Endothelial cell of umbilical vein (primary cell): ENCODE measurements at regions not wholly inside any gene's neighbourhood (a gene's known extent, or its start where the extent isn't known, plus 50 kb on each side); places are given as distances from the start of the nearest gene placed in this dataset.

ENCODE experiments used
- BruUV-seq: library from RNA; stranded (reverse); fragments of 400-500 nt; replicated peaks from 2 replicates; lab custom pipeline; 2021; lab: Mats Ljungman, UMichigan
- CTCF ChIA-PET: fragments of 300-600, 350-600 bp; sonication (Branson Sonifier 250); formaldehyde crosslinking; loops from one replicate; lab custom pipeline; 2021; ENCODE audit warnings: antibody characterized with exemption, inconsistent platforms; lab: Charles Lee
- POLR2A ChIA-PET: fragments of 300-600, 350-600 bp; sonication (Branson Sonifier 250); formaldehyde crosslinking; loops from one replicate; lab custom pipeline; 2021; ENCODE audit warnings: antibody characterized with exemption, inconsistent platforms; lab: Charles Lee
- DNase-seq: peaks from one replicate; pipeline ENCODE4 v3.0.0-alpha.2; 2011; ENCODE audit warnings: low read depth, low spot score
- FAIRE-seq: peaks from 2 replicates; lab custom pipeline; 2011; peaks lifted over from hg19 to GRCh38; lab: Jason Lieb, UNC
- H2AFZ ChIP-seq: 2 replicates; pipeline ENCODE4 v1.6.0; 2012; ENCODE audit warnings: low read depth, low read length, control low read depth, inconsistent platforms
- H3K27ac ChIP-seq: 2 replicates; pipeline ENCODE4 v1.5.1; 2011; ENCODE audit warnings: low read depth, mild to moderate bottlenecking, control low read depth, low read length, moderate library complexity; ENCODE audit not compliant: insufficient read depth
- H3K27me3 ChIP-seq, 2 experiments: 2 replicates each; pipeline versions ENCODE4 v1.6.0 to v1.6.1; 2011; ENCODE audit warnings: low read length in 2 of 2, mixed read lengths in 1 of 2; ENCODE audit not compliant: control insufficient read depth in 2 of 2, insufficient read depth in 2 of 2
- H3K36me3 ChIP-seq, 2 experiments: 2 replicates in 1 of 2; 3 replicates in 1 of 2; pipeline ENCODE4 v1.5.1; 2011; ENCODE audit warnings: low read length in 2 of 2, mild to moderate bottlenecking in 1 of 2, moderate library complexity in 1 of 2; ENCODE audit not compliant: control insufficient read depth in 2 of 2, insufficient read depth in 2 of 2; ENCODE audit errors: extremely low read depth in 1 of 2
- H3K4me1 ChIP-seq: 3 replicates; pipeline ENCODE4 v1.5.1; 2011; ENCODE audit warnings: mild to moderate bottlenecking, low read length; ENCODE audit not compliant: control insufficient read depth, insufficient read depth; ENCODE audit errors: extremely low read depth
- H3K4me2 ChIP-seq: 2 replicates; pipeline ENCODE4 v1.6.1; 2011; ENCODE audit warnings: low read length, control low read depth, mixed read lengths; ENCODE audit not compliant: insufficient read depth
- H3K4me3 ChIP-seq, 3 experiments: fragments of 200-600 bp in 1 of 3; sonication (generic), shearing (Covaris generic) in 1 of 3; replicated peaks in 1 of 3; 2 replicates each; pipeline ENCODE4 v1.5.1; 2011 to 2016; ENCODE audit warnings: control low read depth in 3 of 3, low read length in 3 of 3, mild to moderate bottlenecking in 2 of 3, inconsistent platforms in 1 of 3, low read depth in 1 of 3, moderate library complexity in 1 of 3; ENCODE audit not compliant: insufficient read depth in 1 of 3
- H3K79me2 ChIP-seq: 2 replicates; pipeline ENCODE4 v1.6.0; 2012; ENCODE audit warnings: low read length, inconsistent platforms; ENCODE audit not compliant: control insufficient read depth, insufficient read depth
- H3K9ac ChIP-seq: replicated peaks from 2 replicates; pipeline ENCODE3; 2011; ENCODE audit warnings: low read length, control low read depth; ENCODE audit not compliant: insufficient read depth; ENCODE audit errors: extremely low read depth
- H3K9me1 ChIP-seq: replicated peaks from 3 replicates; pipeline ENCODE4 v1.6.0; 2011; ENCODE audit warnings: mild to moderate bottlenecking, low read length; ENCODE audit not compliant: control insufficient read depth, insufficient read depth; ENCODE audit errors: extremely low read depth
- H3K9me3 ChIP-seq: replicated peaks from 2 replicates; pipeline ENCODE4 v1.5.1; 2012; ENCODE audit warnings: low read length, inconsistent platforms; ENCODE audit not compliant: control insufficient read depth, insufficient read depth
- H4K20me1 ChIP-seq: replicated peaks from 2 replicates; pipeline ENCODE3; 2011; ENCODE audit warnings: mild to moderate bottlenecking, low read length; ENCODE audit not compliant: control insufficient read depth, insufficient read depth; ENCODE audit errors: extremely low read depth
- CTCF ChIP-seq, 2 donors: IDR thresholded peaks; 1 replicate in 1 of 2; 2 replicates in 1 of 2; pipeline ENCODE4 v1.5.1; 2011; ENCODE audit warnings: low read length in 2 of 2, mild to moderate bottlenecking in 2 of 2, moderate library complexity in 2 of 2, control low read depth in 1 of 2, inconsistent platforms in 1 of 2, low read depth in 1 of 2; ENCODE audit not compliant: insufficient read depth in 1 of 2; ENCODE audit errors: extremely low read depth in 1 of 2
- EZH2 ChIP-seq: IDR thresholded peaks from 2 replicates; pipeline ENCODE4 v1.6.1; 2012; ENCODE audit warnings: borderline replicate concordance, low read depth, mild to moderate bottlenecking, moderate library complexity, low read length, inconsistent platforms; ENCODE audit not compliant: severe bottlenecking
- FOS ChIP-seq: IDR thresholded peaks from 2 replicates; pipeline ENCODE4 v1.6.1; 2011; ENCODE audit warnings: mild to moderate bottlenecking, low read length, moderate library complexity, borderline replicate concordance; ENCODE audit not compliant: insufficient read depth
- GATA2 ChIP-seq: IDR thresholded peaks from 2 replicates; pipeline ENCODE4 v1.7.0; 2011; ENCODE audit warnings: low read depth, mild to moderate bottlenecking, moderate library complexity, mixed read lengths, low read length; ENCODE audit not compliant: insufficient read length, insufficient read depth
- JUN ChIP-seq: IDR thresholded peaks from 2 replicates; pipeline ENCODE4 v1.6.1; 2011; ENCODE audit warnings: borderline replicate concordance, low read depth; ENCODE audit not compliant: insufficient read length, insufficient read depth
- MAX ChIP-seq: IDR thresholded peaks from 2 replicates; pipeline ENCODE4 v1.6.1; 2011; ENCODE audit not compliant: insufficient read depth, insufficient read length
- MYC ChIP-seq: IDR thresholded peaks from one replicate; pipeline ENCODE4 v1.6.1; 2011; ENCODE audit warnings: mild to moderate bottlenecking, low read depth, low read length
- POLR2A ChIP-seq: IDR thresholded peaks from 2 replicates; pipeline ENCODE4 v1.6.1; 2012; ENCODE audit warnings: low read depth, mild to moderate bottlenecking, control low read depth, low read length
- POLR2AphosphoS5 ChIP-seq: IDR thresholded peaks from 2 replicates; pipeline ENCODE4 v1.6.1; 2012; ENCODE audit warnings: low read depth, mild to moderate bottlenecking, control low read depth, low read length, moderate library complexity; ENCODE audit not compliant: insufficient read depth
- dilution Hi-C: fragments of 300-500 bp; cut with MboI; formaldehyde crosslinking; loops from one replicate; pipeline ENCODE4 v1.15.0; 2019; ENCODE audit warnings: low sequenced_read_pairs; ENCODE audit not compliant: extremely low pct_ligation_motif_present
- intact Hi-C: fragments of 100-400 bp; cut with micrococcal nuclease; formaldehyde crosslinking; loops from one replicate; pipeline ENCODE4 v1.10.0; 2022

- Histone ChIP-seq H3K4me3 (no peak overlapping the region), H3K4me2 (no peak overlapping the region), H3K9me3 (no peaks in the 10 kb centered on the region), H3K79me2 (no peaks in the 10 kb centered on the region), H3K27me3 (no peaks in the 10 kb centered on the region), H3K9me1 (no peaks in the 10 kb centered on the region), H3K9ac (no peak overlapping the region), H2AFZ (no peak overlapping the region), H3K27ac (no peak overlapping the region), H4K20me1 (no peaks in the 10 kb centered on the region), H3K4me1 (no peaks in the 10 kb centered on the region), H3K36me3 (no peaks in the 10 kb centered on the region)
- DNase-seq (no peak), FAIRE-seq (no peak)
- ChIA-PET POLR2A (no interaction called here), CTCF (no interaction called here)
- TF ChIP-seq CTCF (IDR thresholded peaks at IDR 0.05; ENCODE audit: extremely low read depth in 1 of 2, insufficient read depth in 1 of 2, low read depth in 1 of 2, low read length in 2 of 2) (no peak), JUN (no peak)
- intact Hi-C loops (no loop called here), dilution Hi-C loops (no loop called here)
- BruUV-seq, result no TSS peak
Observed at GRCh38 chr2:136178941-136179601, 61.1 kb upstream of the CXCR4 start.

GRCh38 chr2:136175868-136176267, 57.9 kb upstream of the CXCR4 start:
- Histone ChIP-seq H3K4me3 (no peak overlapping the region), H3K27ac (no peak overlapping the region), H3K4me2 (no peak overlapping the region), H3K9ac (no peak overlapping the region), H3K79me2 (no peaks in the 10 kb centered on the region), H3K27me3 (no peaks in the 10 kb centered on the region), H4K20me1 (no peaks in the 10 kb centered on the region), H3K36me3 (no peaks in the 10 kb centered on the region), H3K9me3 (no peaks in the 10 kb centered on the region), H3K9me1 (no peaks in the 10 kb centered on the region), H2AFZ (no peak overlapping the region), H3K4me1 (no peaks in the 10 kb centered on the region)
- intact Hi-C loops (no loop called here), dilution Hi-C loops (no loop called here)
- TF ChIP-seq EZH2 (no peak), JUN (no peak), POLR2AphosphoS5 (no peak), MYC (no peak), GATA2 (no peak), CTCF (IDR thresholded peaks at IDR 0.05; ENCODE audit: extremely low read depth in 1 of 2, insufficient read depth in 1 of 2, low read depth in 1 of 2, low read length in 2 of 2) (no peak), POLR2A (no peak), FOS (no peak), MAX (no peak)
- POLR2A ChIA-PET, result no interaction called here
- no TSS peak for BruUV-seq
- CTCF ChIA-PET, result interaction anchor here (0.6 kb wide), 1 partner anchor 826 kb away, joined by 3 read pairs; no protein-coding TSS in a partner anchor
- FAIRE-seq (no peak), DNase-seq (no peak)
